ENCODE measurements at regions not wholly inside any gene's neighbourhood (a gene's known extent, or its start where the extent isn't known, plus 50 kb on each side); places are given as distances from the start of the nearest gene placed in this dataset.
"Not testable (repeated sequence)": the region's sequence is repeated elsewhere in the genome, so short reads cannot be mapped to it uniquely, and the experiment has no call there.

DNA sequence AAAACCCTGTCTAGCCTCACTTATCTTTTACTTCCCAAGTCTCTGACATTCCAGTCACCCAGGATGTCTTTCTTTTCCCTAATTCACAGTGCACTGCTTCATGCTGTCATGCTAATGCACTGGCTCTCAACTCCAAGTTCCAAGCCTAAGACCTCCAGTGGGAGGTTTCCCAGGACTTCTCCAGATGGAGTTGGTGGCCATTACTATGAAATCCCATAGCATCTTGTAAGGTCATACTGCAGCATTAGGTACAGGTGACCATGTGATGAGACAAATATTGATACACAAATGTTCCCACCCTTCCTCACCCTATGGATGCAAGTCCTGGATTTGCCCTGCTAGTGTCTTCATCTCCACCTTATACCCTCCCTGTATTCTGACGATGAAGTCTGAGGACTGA lies 138.6 kb upstream of the PRICKLE2 start:
- TF ChIP-seq, protein P1, sequence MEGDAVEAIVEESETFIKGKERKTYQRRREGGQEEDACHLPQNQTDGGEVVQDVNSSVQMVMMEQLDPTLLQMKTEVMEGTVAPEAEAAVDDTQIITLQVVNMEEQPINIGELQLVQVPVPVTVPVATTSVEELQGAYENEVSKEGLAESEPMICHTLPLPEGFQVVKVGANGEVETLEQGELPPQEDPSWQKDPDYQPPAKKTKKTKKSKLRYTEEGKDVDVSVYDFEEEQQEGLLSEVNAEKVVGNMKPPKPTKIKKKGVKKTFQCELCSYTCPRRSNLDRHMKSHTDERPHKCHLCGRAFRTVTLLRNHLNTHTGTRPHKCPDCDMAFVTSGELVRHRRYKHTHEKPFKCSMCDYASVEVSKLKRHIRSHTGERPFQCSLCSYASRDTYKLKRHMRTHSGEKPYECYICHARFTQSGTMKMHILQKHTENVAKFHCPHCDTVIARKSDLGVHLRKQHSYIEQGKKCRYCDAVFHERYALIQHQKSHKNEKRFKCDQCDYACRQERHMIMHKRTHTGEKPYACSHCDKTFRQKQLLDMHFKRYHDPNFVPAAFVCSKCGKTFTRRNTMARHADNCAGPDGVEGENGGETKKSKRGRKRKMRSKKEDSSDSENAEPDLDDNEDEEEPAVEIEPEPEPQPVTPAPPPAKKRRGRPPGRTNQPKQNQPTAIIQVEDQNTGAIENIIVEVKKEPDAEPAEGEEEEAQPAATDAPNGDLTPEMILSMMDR (IDR thresholded peaks at IDR 0.05; ENCODE audit: poor library complexity, severe bottlenecking): no peak
- H3K27ac ChIP-seq (ENCODE audit: poor library complexity, severe bottlenecking): no peak overlapping the region
- DNase-seq (ENCODE audit: low spot score): no peak

DNA sequence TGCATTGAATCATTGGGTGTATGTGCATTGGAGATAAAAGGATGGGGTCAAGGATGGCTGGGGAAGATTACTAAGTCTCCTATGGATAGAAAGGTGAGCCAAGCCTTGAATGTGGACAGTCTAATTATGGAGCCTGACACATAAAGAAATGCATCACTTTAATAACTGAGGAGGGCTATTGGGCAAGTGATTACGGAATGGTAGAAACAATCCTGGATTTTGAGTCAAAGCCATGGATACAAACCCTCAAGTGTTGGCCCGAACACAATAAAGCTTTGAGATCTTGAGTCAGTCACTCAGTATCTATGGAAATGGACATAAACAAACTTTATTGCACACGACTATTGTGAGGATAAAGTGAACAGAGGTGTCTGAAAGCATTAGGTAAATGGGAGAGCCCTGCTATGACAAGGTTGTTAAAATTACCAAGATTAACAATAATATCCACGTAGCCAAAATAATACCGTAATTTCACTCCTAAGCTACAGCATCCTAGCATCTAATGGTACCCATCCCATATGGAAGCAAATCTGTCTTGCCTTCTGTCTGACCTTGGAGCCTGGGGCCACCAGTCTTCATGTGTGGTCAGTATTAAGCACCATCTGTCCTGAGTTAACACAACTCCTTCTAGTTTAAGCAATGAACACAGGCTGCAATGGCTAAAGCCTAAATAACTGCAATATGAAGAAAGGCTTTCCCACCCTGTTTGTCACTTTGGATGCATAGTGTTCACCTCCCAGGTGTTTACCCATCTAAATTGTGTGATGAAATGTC lies 136.9 kb upstream of the PRICKLE2 start:
- no peaks in the 10 kb centered on the region for H3K27me3 ChIP-seq (ENCODE audit: insufficient read depth, poor library complexity, severe bottlenecking)
- no peaks in the 10 kb centered on the region for H3K9me3 ChIP-seq (ENCODE audit: severe bottlenecking)
- no peak overlapping the region for H3K27ac ChIP-seq (ENCODE audit: poor library complexity, severe bottlenecking)
- peaks cover 10% of the 10 kb centered on the region for H3K4me1 ChIP-seq (ENCODE audit: insufficient read depth, poor library complexity, severe bottlenecking)
- H3K4me3 ChIP-seq (ENCODE audit: severe bottlenecking): no peak overlapping the region
- peak; percentile 78 for ATAC-seq (ENCODE audit: low read depth)
- TF ChIP-seq, protein P1 (IDR thresholded peaks at IDR 0.05; ENCODE audit: poor library complexity, severe bottlenecking): no peak
- DNase-seq (ENCODE audit: low spot score): no peak
- no peaks in the 10 kb centered on the region for H3K36me3 ChIP-seq (ENCODE audit: low read depth)

More for the DNA sequence above, 138.6 kb upstream of the PRICKLE2 start:
- H3K36me3 ChIP-seq (ENCODE audit: low read depth): no peaks in the 10 kb centered on the region
- no peak overlapping the region for H3K4me3 ChIP-seq (ENCODE audit: severe bottlenecking)
- H3K9me3 ChIP-seq (ENCODE audit: severe bottlenecking): no peaks in the 10 kb centered on the region
- no peak for ATAC-seq (ENCODE audit: low read depth)
- no peaks in the 10 kb centered on the region for H3K27me3 ChIP-seq (ENCODE audit: insufficient read depth, poor library complexity, severe bottlenecking)
- peaks cover 10% of the 10 kb centered on the region for H3K4me1 ChIP-seq (ENCODE audit: insufficient read depth, poor library complexity, severe bottlenecking)

DNA sequence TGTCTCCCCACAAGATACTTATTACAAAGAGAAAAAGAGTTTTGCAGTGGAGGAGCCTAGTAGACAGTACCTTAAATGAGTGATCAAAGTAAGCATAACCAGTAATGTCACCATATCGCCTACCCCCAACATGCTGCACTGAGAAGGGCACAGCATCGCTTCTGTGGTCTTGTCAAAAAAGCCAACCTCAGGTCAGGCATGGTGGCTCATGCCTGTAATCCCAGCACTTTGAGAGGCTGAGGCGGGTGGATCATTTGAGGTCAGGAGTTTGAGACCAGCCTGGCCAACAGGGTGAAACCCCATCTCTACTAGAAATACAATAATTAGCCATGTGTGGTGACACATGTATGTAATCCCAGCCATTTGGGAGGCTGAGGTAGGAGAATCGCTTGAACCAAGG lies 135.8 kb upstream of the PRICKLE2 start:
- not testable (repeated sequence) for H3K4me3 ChIP-seq (ENCODE audit: severe bottlenecking); H3K27ac ChIP-seq (ENCODE audit: poor library complexity, severe bottlenecking); H3K36me3 ChIP-seq (ENCODE audit: low read depth); DNase-seq (ENCODE audit: low spot score); ATAC-seq (ENCODE audit: low read depth); H3K4me1 ChIP-seq (ENCODE audit: insufficient read depth, poor library complexity, severe bottlenecking); H3K9me3 ChIP-seq (ENCODE audit: severe bottlenecking); H3K27me3 ChIP-seq (ENCODE audit: insufficient read depth, poor library complexity, severe bottlenecking)

DNA sequence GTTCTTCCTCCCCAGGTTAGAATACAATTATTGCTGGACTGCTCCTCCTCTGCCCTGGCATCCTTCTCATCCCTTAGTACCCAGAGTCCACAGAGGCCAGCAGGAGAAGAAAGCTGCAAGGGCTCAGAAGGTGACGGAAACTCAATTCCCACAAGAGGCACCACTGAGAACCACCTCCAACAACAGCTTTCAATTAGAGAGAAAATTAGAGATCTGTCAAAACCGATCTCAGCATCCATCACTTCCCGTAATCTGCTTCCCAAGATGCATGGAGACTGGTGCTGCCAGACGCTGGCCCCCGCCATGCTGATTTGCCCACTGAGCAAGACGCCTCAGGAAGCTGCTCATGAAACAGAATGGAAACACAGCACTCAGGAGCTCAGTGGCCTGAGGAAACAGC lies 135.0 kb upstream of the PRICKLE2 start:
- ATAC-seq (ENCODE audit: low read depth): no peak
- TF ChIP-seq, protein P1 (IDR thresholded peaks at IDR 0.05; ENCODE audit: poor library complexity, severe bottlenecking): no peak
- peaks cover 17% of the 10 kb centered on the region for H3K4me1 ChIP-seq (ENCODE audit: insufficient read depth, poor library complexity, severe bottlenecking)
- H3K27me3 ChIP-seq (ENCODE audit: insufficient read depth, poor library complexity, severe bottlenecking): no peaks in the 10 kb centered on the region
- no peak overlapping the region for H3K27ac ChIP-seq (ENCODE audit: poor library complexity, severe bottlenecking)
- H3K4me3 ChIP-seq (ENCODE audit: severe bottlenecking): no peak overlapping the region
- H3K36me3 ChIP-seq (ENCODE audit: low read depth): no peaks in the 10 kb centered on the region
- DNase-seq (ENCODE audit: low spot score): no peak
- no peaks in the 10 kb centered on the region for H3K9me3 ChIP-seq (ENCODE audit: severe bottlenecking)

DNA sequence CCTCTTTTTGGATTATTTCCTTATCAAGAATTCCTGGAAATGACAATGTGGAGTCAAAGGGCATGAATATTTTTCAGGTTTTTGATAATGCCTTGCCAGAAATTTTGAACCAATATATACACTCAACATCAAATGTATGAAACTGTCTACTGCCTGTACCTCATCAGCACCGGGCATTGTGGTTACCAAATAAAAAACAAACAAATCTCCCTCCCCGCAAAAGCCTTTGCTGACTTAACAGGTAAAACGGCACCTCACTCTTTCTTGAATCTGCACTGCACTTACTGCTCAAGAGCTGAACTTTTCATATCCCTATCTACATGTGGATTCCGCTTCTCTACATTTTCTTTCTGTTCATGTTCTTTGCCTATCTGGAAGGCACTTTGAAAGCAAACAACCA lies 134.5 kb upstream of the PRICKLE2 start:
- DNase-seq (ENCODE audit: low spot score): no peak
- no peak for ATAC-seq (ENCODE audit: low read depth)
- Histone ChIP-seq H3K4me3 (ENCODE audit: severe bottlenecking) (no peak overlapping the region), H3K9me3 (ENCODE audit: severe bottlenecking) (no peaks in the 10 kb centered on the region), H3K4me1 (ENCODE audit: insufficient read depth, poor library complexity, severe bottlenecking) (peaks cover 19% of the 10 kb centered on the region), H3K27me3 (ENCODE audit: insufficient read depth, poor library complexity, severe bottlenecking) (no peaks in the 10 kb centered on the region), H3K36me3 (ENCODE audit: low read depth) (no peaks in the 10 kb centered on the region), H3K27ac (ENCODE audit: poor library complexity, severe bottlenecking) (no peak overlapping the region)
- TF ChIP-seq, protein P1 (IDR thresholded peaks at IDR 0.05; ENCODE audit: poor library complexity, severe bottlenecking): no peak
